ENCODE measurements at regions not wholly inside any gene's neighbourhood (a gene's known extent, or its start where the extent isn't known, plus 50 kb on each side); places are given as distances from the start of the nearest gene placed in this dataset.
"Not testable (repeated sequence)": the region's sequence is repeated elsewhere in the genome, so short reads cannot be mapped to it uniquely, and the experiment has no call there.

DNA sequence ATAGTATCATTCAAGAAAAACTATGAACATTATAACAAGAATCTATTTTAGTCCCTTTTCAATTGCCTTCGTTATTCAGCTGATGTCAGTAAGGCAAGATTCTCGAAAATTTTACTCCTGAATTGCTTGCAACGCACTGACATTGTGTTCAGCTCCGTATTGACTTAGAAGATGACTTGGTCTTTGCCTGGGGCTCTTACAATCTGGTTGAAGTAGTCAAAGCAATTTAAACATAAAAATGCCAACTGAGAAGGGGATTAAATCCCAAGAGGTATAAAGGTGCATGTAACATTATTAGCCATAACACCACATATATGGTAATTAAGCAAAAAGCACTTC is 507.1 kb downstream of the CENPC start:
- no peak for DNase-seq (ENCODE audit: low read depth in 2 of 2)

DNA sequence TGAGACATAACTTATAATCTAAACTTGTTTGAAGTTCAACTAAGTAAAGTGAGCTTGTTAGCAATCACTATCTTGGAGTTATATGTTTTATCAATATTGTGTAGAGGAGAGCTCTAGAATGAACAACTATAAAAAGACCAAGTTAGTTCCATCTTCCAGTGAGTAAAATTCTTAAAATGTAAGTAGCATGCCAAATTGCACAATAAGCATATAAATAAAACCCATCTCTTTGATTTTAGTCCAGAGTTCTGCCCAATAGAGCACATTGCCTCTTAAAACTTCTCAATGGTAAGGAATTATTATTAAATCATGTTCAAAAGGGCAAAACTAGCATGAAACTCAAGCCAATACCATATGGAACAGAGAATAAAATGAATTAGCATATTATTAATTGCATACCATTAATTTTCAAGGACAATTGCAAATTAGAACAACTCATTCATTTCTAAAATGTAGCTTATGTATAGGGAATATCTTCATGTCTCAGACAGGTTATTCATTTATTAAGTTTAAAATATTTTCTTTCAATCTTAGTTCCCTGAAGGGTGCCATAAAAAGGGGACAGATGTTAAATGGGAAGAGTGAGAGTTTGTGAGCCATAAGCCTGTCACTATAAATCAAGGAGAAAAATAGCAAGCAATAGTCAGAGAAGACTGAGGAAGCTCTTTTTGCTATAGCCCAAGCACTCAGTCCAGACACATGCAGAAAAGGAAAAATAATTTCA is 507.6 kb downstream of the CENPC start:
- DNase-seq (ENCODE audit: low read depth in 2 of 2): no peak

DNA sequence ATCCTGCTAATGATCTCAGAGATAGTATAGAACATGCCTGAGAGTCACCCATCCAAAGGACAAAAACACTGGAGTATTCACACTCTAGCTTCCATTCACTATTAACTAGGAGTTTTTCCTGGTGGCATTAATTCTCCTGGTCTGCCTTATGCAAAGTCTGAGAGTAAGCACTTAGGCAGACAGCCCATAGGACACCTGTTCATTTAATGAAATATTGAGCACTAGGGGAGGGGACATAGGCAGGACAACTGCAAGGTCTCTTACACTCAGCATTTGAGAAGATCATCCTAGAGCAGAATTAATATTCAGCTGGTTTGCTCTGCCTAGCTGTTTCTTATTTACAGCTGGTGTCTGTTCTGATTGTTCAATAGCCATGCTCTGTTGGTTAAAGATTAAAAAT is 508.5 kb downstream of the CENPC start:
- DNase-seq (ENCODE audit: low read depth in 2 of 2): no peak

DNA sequence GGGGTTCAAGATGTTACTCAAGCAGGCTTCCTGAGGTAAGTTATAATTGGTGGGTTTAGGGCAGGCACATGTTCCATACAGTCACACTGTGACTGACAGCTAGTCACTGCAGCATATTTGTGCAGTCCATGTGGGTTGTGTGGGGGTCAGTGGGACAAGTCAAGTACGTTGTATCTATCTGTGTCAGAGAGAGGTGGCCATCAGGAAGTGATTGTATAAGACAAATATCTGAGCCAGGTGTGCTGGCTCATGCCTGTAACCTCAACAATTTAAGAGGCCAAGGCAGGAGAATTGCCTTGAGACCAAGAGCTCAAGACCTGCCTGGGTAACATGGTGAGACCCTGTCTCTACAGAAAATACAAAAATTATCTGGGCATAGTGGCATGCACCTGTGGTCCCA is 509.3 kb downstream of the CENPC start:
- DNase-seq (ENCODE audit: low read depth in 2 of 2): no peak

DNA sequence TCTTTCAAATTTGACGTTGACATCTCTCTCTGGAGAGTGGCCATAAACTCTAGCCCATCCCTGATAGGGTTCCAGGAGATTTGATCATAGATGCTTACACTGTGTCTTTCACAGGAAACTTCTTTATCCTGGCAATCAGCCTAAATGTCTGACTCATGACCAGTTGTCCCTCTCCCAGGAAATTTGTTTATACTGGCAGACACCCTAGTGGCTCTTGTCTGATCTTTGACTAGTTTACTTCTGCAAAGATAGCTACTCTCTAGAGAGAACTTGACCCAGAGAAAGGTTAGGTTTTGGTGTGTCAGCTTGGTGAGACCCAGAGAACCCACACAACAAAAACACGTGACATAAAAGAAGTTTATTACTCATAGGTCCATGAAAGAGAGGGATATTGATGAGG is 509.8 kb downstream of the CENPC start:
- DNase-seq (ENCODE audit: low read depth in 2 of 2): no peak

DNA sequence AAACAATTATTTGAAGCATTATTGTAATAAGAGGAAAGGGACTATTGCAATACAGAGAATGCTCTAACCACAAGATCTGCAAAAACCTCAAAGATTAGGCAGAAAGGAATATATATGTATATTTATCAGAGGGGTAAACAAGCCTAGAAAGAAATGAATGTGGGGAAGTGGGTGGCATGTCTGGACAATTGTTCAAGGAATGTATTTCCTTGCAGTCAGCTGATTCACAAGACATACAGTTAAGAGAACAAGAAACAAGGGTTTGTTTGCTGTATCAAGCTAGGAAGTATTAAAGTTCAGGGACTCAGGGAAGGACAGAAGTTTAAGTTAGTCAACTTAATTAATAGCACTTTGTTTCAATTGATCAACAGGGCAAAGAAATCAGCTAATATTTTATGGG is 514.7 kb downstream of the CENPC start:
- DNase-seq (ENCODE audit: low read depth in 2 of 2): no peak

DNA sequence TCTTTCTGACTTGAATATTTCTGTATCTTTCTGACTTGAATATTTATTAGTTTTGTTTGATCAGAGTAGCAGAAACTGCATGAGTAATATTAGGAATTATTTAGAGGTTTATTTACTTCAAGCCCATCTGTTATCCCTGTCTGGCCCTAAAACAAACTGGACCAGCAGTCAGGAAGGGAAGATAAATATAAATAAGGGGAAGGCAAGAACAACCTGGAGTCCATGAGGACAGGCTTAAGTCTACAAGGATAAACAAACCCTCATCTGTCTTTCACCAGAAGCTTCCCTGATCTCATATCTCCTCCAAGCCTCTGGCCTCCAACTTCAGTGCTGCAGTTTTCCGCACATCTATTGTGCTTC is 524.9 kb downstream of the CENPC start:
- DNase-seq (ENCODE audit: low read depth in 2 of 2): no peak

DNA sequence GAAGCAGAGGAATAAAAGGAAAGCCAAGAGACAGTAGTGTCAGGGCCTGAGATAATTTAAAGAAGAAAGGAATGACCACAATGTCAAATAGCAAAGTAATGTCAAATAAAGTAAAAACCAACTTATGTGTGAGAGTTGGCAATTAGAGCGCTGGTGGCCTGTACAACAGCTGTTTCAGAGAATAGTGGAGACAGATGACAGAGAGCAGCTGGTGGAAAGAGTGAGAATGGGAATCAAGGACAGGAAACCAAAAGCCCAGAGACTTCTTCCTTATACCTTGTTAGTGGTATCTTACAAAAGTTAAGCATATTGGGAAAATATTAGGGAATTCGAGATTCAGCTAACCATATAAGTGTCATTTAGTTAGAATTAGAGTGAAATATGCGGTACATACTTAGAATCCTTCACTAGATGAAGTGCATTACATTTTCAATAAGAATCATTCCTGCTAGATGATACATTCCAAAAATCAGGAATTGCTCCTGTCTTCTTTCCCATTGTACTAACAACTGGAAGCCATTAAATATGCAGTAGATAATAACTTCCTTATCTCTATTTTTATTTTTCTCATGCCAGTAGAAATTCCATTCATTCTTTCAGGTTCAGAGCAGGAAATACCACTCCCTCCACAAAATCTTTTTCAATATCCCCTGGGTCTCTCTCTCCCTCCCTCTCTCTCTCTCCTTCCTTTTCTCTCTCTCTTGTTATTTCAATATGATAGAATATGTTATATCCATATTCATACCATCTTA is 525.4 kb downstream of the CENPC start:
- DNase-seq (ENCODE audit: low read depth in 2 of 2): no peak

DNA sequence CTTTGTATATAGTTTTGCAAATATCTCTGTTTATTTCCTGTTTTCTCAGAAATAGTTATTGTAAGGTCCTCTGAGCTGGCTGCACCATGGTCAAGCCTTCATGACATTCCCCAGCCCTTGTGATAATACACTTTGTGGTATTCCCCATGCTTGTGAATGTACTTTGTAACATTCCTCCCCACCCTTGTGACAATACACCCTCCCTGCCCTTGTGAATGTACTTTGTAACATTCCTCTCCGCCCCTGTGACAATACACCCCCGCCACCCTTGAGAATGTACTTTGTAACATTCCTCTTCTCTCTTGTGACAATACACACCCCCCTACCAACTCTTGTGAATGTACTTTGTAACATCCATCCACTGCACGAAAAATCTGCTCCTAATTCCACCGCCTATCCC is 530.7 kb downstream of the CENPC start:
- DNase-seq (ENCODE audit: low read depth in 2 of 2): no peak

DNA sequence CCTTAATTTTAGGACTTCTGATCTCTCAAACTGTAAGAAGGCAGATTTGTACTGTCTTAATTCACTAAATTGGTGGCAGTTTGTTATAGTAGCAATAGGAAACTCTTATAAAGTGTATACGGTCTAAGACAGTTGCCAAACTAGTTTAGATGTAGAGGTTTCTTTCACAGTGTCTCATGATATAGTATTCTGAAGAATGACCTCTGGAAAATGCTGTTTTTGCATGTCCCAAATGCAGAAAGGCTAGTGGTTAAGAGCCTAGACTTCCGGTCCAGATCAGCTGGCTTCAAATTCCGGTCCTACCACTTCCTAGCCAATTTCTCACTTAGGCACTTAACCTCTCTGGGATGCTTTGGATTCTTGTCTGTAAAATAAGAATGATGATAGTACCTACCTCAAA is 538.5 kb downstream of the CENPC start:
- no peak for DNase-seq (ENCODE audit: low read depth in 2 of 2)

DNA sequence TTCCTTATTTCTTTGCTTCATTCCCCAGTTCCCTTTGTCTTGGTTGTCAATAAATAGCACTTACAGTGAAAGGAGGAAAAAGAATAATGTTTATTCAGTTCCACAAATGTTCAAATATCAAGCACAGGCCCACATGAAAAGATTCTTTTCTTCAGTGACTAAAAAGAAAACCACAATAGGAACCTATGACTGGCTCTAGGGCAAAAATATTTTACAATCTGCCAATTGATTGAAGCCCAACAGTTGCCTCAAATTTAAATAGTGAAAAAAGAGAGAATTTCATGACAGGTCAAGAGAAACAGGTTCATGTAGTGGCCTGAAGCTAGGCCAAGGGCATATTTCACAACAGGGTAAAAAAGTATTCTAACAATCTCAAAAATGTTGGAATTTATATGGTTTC is 553.8 kb downstream of the CENPC start:
- DNase-seq (ENCODE audit: low read depth in 2 of 2): no peak

DNA sequence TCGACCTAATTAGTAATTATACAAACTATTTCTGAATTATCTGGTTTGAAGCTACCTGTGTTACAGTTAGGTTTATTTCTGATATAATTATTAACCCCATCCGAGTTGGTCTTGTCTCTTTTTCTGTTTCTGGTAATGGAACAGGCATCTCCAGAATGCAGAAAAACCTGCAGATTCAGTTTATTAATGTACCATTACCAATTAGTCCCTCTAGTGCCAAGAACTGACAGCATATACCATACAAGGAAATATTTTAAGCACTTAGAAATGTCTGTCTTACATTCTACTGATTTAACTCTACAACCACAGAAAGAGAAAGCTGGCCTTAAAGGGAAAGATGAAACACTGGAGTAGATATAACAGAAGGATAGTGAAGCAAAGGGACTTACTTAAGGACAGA is 570.6 kb downstream of the CENPC start:
- no peak for DNase-seq (ENCODE audit: low read depth in 2 of 2)

DNA sequence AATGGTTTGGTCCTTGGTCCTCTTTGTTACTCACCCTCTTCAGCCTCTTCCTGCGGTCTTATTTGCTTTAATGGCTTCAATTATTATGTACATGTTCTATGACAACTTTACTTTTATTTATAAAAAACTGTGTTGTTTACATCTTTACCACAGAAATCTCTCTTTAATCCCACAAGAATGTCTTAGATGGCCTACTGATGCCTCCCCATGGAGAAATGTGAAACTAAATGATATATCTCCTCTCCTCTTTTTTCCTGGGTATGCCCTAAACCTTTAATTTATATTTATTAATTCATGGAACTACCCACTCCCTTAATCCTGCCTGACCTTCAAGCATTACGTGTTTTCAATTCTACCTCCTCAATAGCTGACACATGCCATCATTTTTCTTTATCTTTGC is 573.2 kb downstream of the CENPC start:
- DNase-seq (ENCODE audit: low read depth in 2 of 2): no peak

DNA sequence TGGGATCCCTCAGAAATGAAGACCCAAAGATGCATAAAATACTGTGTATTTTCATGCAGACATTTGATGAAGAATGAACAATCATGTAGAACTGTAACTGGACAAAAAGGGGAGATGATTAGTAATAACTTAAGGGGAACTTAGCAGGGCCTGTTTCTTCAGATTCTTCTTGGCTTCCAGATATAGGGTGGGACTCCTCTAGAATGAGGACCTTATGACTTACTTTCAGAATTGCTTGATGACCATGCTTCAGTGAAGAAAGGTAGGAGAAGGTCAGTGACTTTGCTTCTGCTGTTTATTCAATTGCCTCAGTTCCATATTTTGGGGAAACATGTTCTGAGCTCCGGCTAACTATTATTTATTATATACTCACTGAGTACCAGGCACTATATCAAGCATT is 580.8 kb downstream of the CENPC start:
- DNase-seq (ENCODE audit: low read depth in 2 of 2): no peak

DNA sequence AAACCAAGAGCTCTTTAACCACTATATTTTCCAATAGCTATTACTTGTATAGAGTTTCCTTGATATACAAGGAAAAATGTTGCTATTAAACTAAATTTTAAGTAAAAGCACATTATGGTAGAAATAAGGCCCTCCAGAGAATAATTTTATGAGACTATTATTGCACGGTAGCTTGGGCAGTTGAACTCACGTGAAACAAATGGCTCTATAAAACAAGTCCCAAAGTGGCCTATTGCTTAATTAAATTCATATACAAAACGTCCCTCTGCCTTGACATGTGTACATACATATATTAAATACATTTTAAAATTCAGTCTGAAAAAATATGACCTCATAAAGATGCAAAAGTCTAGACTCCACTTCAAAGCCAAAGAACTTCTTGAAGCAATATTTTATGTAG is 582.2 kb downstream of the CENPC start:
- no peak for DNase-seq (ENCODE audit: low read depth in 2 of 2)

DNA sequence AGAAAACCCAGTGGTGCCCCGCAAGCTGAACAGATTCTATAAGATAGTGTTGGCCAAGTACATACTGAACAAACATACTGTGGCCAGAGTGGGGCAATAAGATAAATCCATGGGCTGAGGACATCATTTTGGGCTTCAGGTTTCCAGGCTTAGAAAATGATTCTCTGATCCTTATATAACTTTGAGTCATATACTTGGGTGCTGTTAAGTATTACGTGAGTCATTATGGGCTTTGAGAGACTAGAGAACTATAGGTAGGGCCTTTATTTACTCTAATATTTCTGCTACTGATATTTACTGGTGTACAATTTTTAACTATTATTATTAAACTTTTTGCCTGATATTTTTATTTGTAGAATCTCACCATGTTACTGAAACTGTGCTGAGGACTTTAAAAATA is 586.1 kb downstream of the CENPC start:
- no peak for DNase-seq (ENCODE audit: low read depth in 2 of 2)

DNA sequence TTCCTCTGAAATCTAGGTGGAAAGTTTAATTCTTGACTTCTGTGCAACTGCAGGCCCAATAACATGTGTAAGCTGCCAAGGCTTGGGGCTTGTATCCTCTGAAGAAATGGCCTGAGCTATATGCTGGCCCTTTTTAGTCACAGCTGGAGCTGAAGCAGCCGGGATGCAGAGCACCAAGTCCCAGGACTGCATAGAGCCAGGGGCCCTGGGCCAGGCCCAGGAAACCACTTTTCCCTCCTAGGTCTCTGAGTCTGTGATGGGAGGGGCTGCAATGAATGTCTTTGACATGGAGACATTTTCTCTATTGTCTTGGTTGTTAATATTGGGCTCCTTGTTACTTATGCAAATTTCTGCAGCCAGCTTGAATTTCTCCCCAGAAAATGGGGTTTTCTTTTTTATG is 588.5 kb downstream of the CENPC start:
- no peak for DNase-seq (ENCODE audit: low read depth in 2 of 2)

DNA sequence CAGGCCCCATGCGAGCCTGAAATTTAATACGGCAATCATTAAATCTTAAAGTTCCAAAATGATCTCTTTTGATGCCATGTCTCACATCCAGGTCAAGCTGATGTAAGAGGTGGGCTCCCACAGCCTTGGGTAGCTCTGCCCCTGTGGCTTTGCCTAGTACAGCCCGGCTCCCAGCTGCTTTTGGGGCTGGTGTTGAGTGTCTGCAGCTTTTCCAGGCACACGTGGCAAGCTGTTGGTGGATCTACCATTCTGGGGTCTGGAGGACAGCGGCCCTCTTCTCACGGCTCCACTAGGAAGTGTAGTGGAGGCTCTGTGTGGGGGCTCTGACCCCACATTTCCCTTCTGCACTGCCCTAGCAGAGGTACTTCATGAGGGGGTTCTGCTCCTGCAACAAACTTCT is 588.9 kb downstream of the CENPC start:
- no peak for DNase-seq (ENCODE audit: low read depth in 2 of 2)

DNA sequence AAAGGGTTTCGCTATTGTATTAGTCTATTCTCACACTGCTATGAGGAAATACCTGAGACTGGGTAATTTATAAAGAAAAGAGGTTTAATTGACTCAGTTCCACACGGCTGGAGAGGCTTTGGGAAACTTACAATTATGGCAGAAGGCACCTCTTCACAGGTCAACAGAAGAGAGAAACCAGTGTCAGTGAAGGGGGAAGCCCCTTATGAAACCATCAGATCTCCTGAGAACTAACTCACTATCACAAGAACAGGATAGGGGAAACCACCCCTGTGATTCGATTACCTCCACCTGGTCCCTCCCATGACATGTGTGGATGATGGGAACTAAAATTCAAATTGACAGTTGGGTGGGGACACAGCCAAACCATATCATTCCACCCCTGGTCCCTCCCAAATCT is 589.5 kb downstream of the CENPC start:
- no peak for DNase-seq (ENCODE audit: low read depth in 2 of 2)

DNA sequence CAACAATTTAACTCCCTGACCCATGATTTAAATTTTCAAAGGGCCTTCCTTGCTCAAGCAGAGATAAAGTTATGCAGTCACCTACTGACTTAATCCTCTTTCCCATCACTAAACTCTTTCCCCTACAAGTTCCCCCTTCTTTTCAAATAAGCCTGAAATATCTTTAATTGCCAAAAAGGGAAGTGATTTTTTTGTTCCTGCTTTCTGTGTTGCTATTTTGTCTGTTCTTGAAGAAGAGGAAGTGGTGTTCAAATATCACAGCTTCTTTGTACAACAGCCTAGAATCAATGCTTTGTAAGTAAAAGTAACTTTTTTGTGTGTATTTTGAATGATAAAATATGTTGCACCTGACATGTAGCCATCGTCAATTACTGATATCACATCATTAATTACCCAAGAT is 595.9 kb downstream of the CENPC start:
- DNase-seq (ENCODE audit: low read depth in 2 of 2): no peak

DNA sequence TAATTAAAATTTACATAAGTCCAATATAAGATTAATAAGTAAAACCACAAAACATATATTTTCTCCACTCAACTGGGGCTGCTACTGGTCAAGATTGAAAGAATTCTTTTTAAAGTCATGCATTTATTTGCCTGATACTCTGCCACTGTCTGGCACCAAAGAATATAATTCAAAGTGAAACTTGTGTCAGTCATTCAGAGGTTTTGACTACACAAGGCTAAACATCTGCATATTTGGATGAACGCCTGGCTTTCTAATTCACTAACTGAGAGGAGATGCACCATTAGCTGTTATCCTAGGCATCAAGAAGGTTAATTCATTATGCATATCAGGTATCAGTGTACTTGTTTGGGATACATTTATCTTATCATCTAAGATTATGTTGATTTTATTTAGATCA is 598.5 kb downstream of the CENPC start:
- no peak for DNase-seq (ENCODE audit: low read depth in 2 of 2)

DNA sequence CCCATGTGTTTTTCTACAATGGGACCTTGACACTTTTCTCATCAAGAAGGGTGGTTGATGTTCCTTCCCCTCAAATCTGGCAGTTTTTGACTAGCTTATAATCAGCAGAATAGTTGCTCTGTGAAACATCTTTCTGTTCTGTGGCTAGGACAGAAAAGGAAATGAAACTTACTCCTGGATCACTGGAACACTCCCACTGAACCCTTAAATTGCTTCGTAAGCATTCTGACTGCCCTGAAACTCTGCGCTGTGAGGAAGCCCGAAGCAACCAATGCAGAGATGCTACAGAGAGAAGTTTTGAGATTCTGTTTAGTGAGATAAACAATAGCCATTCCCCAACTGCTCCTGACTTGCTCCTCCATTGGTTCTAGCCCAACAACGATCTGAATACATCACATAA is 602.2 kb downstream of the CENPC start:
- DNase-seq (ENCODE audit: low read depth in 2 of 2): no peak

DNA sequence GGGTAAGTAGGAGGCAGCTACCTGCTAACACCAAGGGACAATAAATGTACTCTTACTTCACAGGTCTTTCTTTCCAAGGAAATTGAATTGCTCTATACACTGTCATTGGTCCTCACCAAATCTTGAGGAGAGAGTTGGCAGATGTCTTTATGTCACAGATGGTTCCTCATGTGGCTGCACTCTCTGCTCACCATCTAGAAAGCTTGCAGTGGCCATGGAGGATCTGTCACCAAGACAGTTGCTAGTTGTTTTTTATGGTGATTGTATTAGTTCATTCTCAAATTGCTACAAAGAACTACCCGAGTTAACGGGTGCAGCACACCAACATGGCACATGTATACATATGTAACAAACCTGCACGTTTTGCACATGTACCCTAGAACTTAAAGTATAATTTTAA is 613.3 kb downstream of the CENPC start:
- not testable (repeated sequence) for DNase-seq (ENCODE audit: low read depth in 2 of 2)

DNA sequence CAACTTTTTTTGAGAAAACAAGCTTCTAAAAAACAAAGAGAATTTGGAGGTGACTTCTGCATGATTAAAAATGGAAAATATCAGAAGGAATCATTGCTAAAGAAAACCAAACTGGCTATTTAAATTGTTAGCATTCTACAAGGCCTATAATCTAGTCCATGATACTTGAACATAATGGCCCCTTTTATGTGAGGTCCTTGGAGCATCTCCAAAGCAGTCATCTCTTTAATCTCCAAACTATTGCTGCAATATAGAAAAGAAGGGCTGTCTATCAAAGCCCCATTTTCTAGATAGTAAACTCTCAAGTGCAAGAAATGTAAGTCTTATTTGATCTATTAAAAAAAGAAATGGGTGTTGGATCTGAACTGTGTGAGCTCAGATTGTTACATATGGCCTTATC is 615.1 kb downstream of the CENPC start:
- no peak for DNase-seq (ENCODE audit: low read depth in 2 of 2)

Measured in stimulated activated CD8-positive, alpha-beta memory T cell treated with anti-CD3 and anti-CD28 coated beads, Interleukin-15, amount 100 ng/mL, for 48 hours (primary cell).